Sigmoid colon (tissue), 4 donors: ENCODE measurements at regions not wholly inside any gene's neighbourhood (a gene's known extent, or its start where the extent isn't known, plus 50 kb on each side); places are given as distances from the start of the nearest gene placed in this dataset.

Source experiments
- CTCF ChIP-seq, 4 experiments: fragments of 450-650 bp in 3 of 4; fragments of 200-600 bp in 1 of 4; IDR thresholded peaks; one replicate each; pipeline ENCODE4 v1.5.1; 2016 to 2019; ENCODE audit warnings: antibody characterized with exemption in 4 of 4, mild to moderate bottlenecking in 3 of 4, moderate library complexity in 2 of 4
- POLR2AphosphoS5 ChIP-seq, 4 donors: sonication (generic); formaldehyde crosslinking; IDR thresholded peaks; one replicate each; pipeline ENCODE4 v1.6.1; 2017; ENCODE audit warnings: antibody characterized with exemption in 4 of 4

GRCh38 chr22:26783885-26784284 lies 126.5 kb downstream of the MIAT start:
- no peak for TF ChIP-seq CTCF (IDR thresholded peaks at IDR 0.05)
- no peak for TF ChIP-seq POLR2AphosphoS5 (IDR thresholded peaks at IDR 0.05)
